Sciatic nerve (tissue), 2 donors: ENCODE measurements at regions not wholly inside any gene's neighbourhood (a gene's known extent, or its start where the extent isn't known, plus 50 kb on each side); places are given as distances from the start of the nearest gene placed in this dataset.

Experiments
- ATAC-seq: fragments of 200-7000 bp; cut with Tn5 transposase; one replicate; pipeline ENCODE4 v1.9.1; 2020; ENCODE audit warnings: mild to moderate bottlenecking, moderate library complexity
- DNase-seq: peaks from one replicate; pipeline ENCODE4 v3.0.0-alpha.2; 2020; ENCODE audit warnings: low spot score
- intact Hi-C: fragments of 100-400 bp; cut with DNase I; formaldehyde crosslinking; loops from one replicate; pipeline ENCODE4 v1.14.2; 2022
- donor health status: DM: no; HTN: no; CAD: no.
- donor health status: DM: no; HTN: no; CAD: no.

- intact Hi-C loops = no loop called here
- ATAC-seq (no peak), DNase-seq (no peak)
These were observed 225.8 kb upstream of the NCAM1 start for GRCh38 chr11:112735470-112735869.

GRCh38 chr11:112744041-112744440 is 217.2 kb upstream of the NCAM1 start:
- no peak for ATAC-seq
- intact Hi-C loops = no loop called here
- no peak for DNase-seq

- intact Hi-C loops = no loop called here
- DNase-seq (no peak), ATAC-seq (no peak)
These were observed 215.2 kb upstream of the NCAM1 start for GRCh38 chr11:112745973-112746372.

GRCh38 chr11:112748252-112748651 is 213.0 kb upstream of the NCAM1 start:
- DNase-seq = no peak
- no peak for ATAC-seq
- intact Hi-C loops = no loop called here

GRCh38 chr11:112748713-112749543 is 212.3 kb upstream of the NCAM1 start:
- intact Hi-C loops = no loop called here
- ATAC-seq = peak; percentile 31
- DNase-seq = no peak

- DNase-seq (no peak), ATAC-seq (no peak)
- intact Hi-C loops = no loop called here
These were observed 209.9 kb upstream of the NCAM1 start for GRCh38 chr11:112751329-112751728.

GRCh38 chr11:112751772-112752171 is 209.4 kb upstream of the NCAM1 start:
- intact Hi-C loops = no loop called here
- DNase-seq = no peak

GRCh38 chr11:112752563-112752962 is 208.7 kb upstream of the NCAM1 start:
- no peak for DNase-seq
- intact Hi-C loops = no loop called here
- ATAC-seq = no peak

More at GRCh38 chr11:112751772-112752171, 209.4 kb upstream of the NCAM1 start:
- ATAC-seq = no peak

GRCh38 chr11:112753706-112754105 is 207.5 kb upstream of the NCAM1 start:
- DNase-seq (no peak), ATAC-seq (no peak)
- intact Hi-C loops = no loop called here

- intact Hi-C loops = no loop called here
- ATAC-seq = no peak
- no peak for DNase-seq
These were observed 201.8 kb upstream of the NCAM1 start for GRCh38 chr11:112759418-112759817.

- ATAC-seq (no peak), DNase-seq (no peak)
- intact Hi-C loops = no loop called here
These were observed 200.7 kb upstream of the NCAM1 start for GRCh38 chr11:112760396-112761059.

- DNase-seq = no peak
- peak; percentile 37 for ATAC-seq
- intact Hi-C loops = no loop called here
These were observed 199.1 kb upstream of the NCAM1 start for GRCh38 chr11:112761911-112762706.

GRCh38 chr11:112762707-112763090 is 198.5 kb upstream of the NCAM1 start:
- ATAC-seq (no peak), DNase-seq (no peak)
- intact Hi-C loops = no loop called here

- ATAC-seq (no peak), DNase-seq (no peak)
- intact Hi-C loops = no loop called here
These were observed 195.9 kb upstream of the NCAM1 start for GRCh38 chr11:112765337-112765736.

GRCh38 chr11:112769170-112769569 is 192.1 kb upstream of the NCAM1 start:
- ATAC-seq (no peak), DNase-seq (no peak)
- intact Hi-C loops = no loop called here

GRCh38 chr11:112769584-112769983 is 191.6 kb upstream of the NCAM1 start:
- no peak for ATAC-seq
- intact Hi-C loops = no loop called here

GRCh38 chr11:112770033-112770432 is 191.2 kb upstream of the NCAM1 start:
- no peak for DNase-seq
- intact Hi-C loops = no loop called here
- no peak for ATAC-seq

More at GRCh38 chr11:112769584-112769983, 191.6 kb upstream of the NCAM1 start:
- DNase-seq = no peak

- DNase-seq (no peak), ATAC-seq (peak; percentile 74)
- intact Hi-C loops = no loop called here
These were observed 190.7 kb upstream of the NCAM1 start for GRCh38 chr11:112770487-112770886.

GRCh38 chr11:112771851-112772250 is 189.4 kb upstream of the NCAM1 start:
- intact Hi-C loops = no loop called here
- no peak for DNase-seq
- ATAC-seq = no peak

GRCh38 chr11:112773264-112773663 is 188.0 kb upstream of the NCAM1 start:
- intact Hi-C loops = no loop called here
- DNase-seq (no peak), ATAC-seq (no peak)
